ENCODE measurements at regions not wholly inside any gene's neighbourhood (a gene's known extent, or its start where the extent isn't known, plus 50 kb on each side); places are given as distances from the start of the nearest gene placed in this dataset.

DNA sequence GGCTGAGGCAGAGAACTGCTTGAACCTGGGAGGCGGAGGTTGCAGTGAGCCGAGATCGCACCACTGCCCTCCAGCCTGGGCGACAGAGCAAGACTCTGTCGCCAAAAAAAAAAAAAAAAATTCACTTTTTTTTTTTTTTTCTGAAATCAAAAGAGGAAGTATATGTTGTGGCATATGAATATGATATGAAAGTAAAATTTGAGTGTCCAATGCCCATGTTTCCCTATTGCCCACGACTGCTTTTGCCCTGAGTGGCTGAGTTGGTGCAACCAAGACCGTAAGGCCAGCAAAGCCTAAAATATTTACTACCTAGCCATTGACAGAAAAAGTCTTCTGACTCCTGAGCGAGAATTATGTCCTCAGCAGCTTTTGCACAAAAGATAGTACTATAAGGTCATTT, 101.7 kb upstream of the PARP11 start:
- Histone ChIP-seq H3F3A (replicated peaks; ENCODE audit: insufficient read depth) (no peaks in the 10 kb centered on the region), H3K36me3 (replicated peaks in 1 of 2; ENCODE audit: control insufficient read depth in 1 of 2, insufficient read depth in 2 of 2, low read length in 1 of 2) (no peaks in the 10 kb centered on the region), H3K4me3 (ENCODE audit: low read depth in 2 of 2, low read length in 1 of 2) (no peak overlapping the region), H3K9ac (no peak overlapping the region), H3K4me1 (ENCODE audit: control insufficient read depth in 1 of 2, insufficient read depth in 2 of 2, low read depth in 1 of 2, low read length in 1 of 2) (no peaks in the 10 kb centered on the region), H3K9me3 (no peaks in the 10 kb centered on the region), H3K9me2 (no peaks in the 10 kb centered on the region), H2AFZ (ENCODE audit: low read depth) (no peak overlapping the region), H3K27ac (ENCODE audit: low read depth in 2 of 2, low read length in 1 of 2) (no peak overlapping the region), H3K27me3 (ENCODE audit: insufficient read depth) (no peaks in the 10 kb centered on the region; the same call in 1 of the 2 replicates), H4K20me1 (ENCODE audit: insufficient read depth) (no peaks in the 10 kb centered on the region), H3K79me2 (ENCODE audit: insufficient read depth) (no peaks in the 10 kb centered on the region), H3K4me2 (no peak overlapping the region)
- ChIA-PET CTCF (no interaction called here), POLR2A (no interaction called here)
- no peak for DNase-seq
- TF ChIP-seq TAF1 (IDR thresholded peaks at IDR 0.05; ENCODE audit: borderline replicate concordance, low read depth, low read length) = no peak
- no peak for TF ChIP-seq YY1 (IDR thresholded peaks at IDR 0.05; ENCODE audit: low read depth)
- no peak for TF ChIP-seq MEF2A (IDR thresholded peaks at IDR 0.05; ENCODE audit: borderline replicate concordance, low read depth)
- no peak for TF ChIP-seq RFX5 (IDR thresholded peaks at IDR 0.05; ENCODE audit: low read length)
- TF ChIP-seq SMC3 (IDR thresholded peaks at IDR 0.05; ENCODE audit: low read depth, low read length) = no peak
- TF ChIP-seq USF1 (IDR thresholded peaks at IDR 0.05; ENCODE audit: borderline replicate concordance, low read depth) = no peak
- 31% methylated on average over 8 of the region's 8 CpGs for WGBS (ENCODE audit: low lambda C conversion rate)

GRCh38 chr12:3973973-3974644, 100.9 kb upstream of the PARP11 start:
- ChIA-PET CTCF (no interaction called here), POLR2A (no interaction called here)
- Histone ChIP-seq H3K27me3 (ENCODE audit: insufficient read depth) (no peaks in the 10 kb centered on the region; the same call in 1 of the 2 replicates), H3K27ac (ENCODE audit: low read depth in 2 of 2, low read length in 1 of 2) (no peak overlapping the region), H3F3A (replicated peaks; ENCODE audit: insufficient read depth) (no peaks in the 10 kb centered on the region), H3K36me3 (replicated peaks in 1 of 2; ENCODE audit: control insufficient read depth in 1 of 2, insufficient read depth in 2 of 2, low read length in 1 of 2) (no peaks in the 10 kb centered on the region), H4K20me1 (ENCODE audit: insufficient read depth) (no peaks in the 10 kb centered on the region), H3K4me1 (ENCODE audit: control insufficient read depth in 1 of 2, insufficient read depth in 2 of 2, low read depth in 1 of 2, low read length in 1 of 2) (no peaks in the 10 kb centered on the region), H3K9me2 (no peaks in the 10 kb centered on the region), H3K9me3 (no peaks in the 10 kb centered on the region), H2AFZ (ENCODE audit: low read depth) (no peak overlapping the region), H3K9ac (no peak overlapping the region), H3K79me2 (ENCODE audit: insufficient read depth) (no peaks in the 10 kb centered on the region), H3K4me3 (ENCODE audit: low read depth in 2 of 2, low read length in 1 of 2) (no peak overlapping the region), H3K4me2 (no peak overlapping the region)
- TF ChIP-seq GABPA (IDR thresholded peaks at IDR 0.05; ENCODE audit: low read depth) (no peak), SMC3 (IDR thresholded peaks at IDR 0.05; ENCODE audit: low read depth, low read length) (no peak), FOXJ3 (CRISPR knock-in tag; IDR thresholded peaks at IDR 0.05) (no peak), TEAD4 (IDR thresholded peaks at IDR 0.05; ENCODE audit: borderline replicate concordance, insufficient read depth) (no peak), NRF1 (IDR thresholded peaks at IDR 0.05; ENCODE audit: low read depth, low read length) (no peak), GATA2 (CRISPR knock-in tag; IDR thresholded peaks at IDR 0.05) (no peak), ELF1 (IDR thresholded peaks at IDR 0.05) (no peak), RAD21 (IDR thresholded peaks at IDR 0.05; ENCODE audit: low read length) (no peak), RCOR1 (IDR thresholded peaks at IDR 0.05; ENCODE audit: low read length) (no peak), RXRA (IDR thresholded peaks at IDR 0.05; ENCODE audit: borderline replicate concordance, low read depth) (no peak), MEF2A (IDR thresholded peaks at IDR 0.05; ENCODE audit: borderline replicate concordance, low read depth) (no peak), YY1 (IDR thresholded peaks at IDR 0.05; ENCODE audit: low read depth) (no peak), MAX (IDR thresholded peaks at IDR 0.05; ENCODE audit: low read depth) (no peak), TCF12 (IDR thresholded peaks at IDR 0.05) (no peak), FOXM1 (IDR thresholded peaks at IDR 0.05; ENCODE audit: low read depth) (no peak)
- TF ChIP-seq, protein P1, sequence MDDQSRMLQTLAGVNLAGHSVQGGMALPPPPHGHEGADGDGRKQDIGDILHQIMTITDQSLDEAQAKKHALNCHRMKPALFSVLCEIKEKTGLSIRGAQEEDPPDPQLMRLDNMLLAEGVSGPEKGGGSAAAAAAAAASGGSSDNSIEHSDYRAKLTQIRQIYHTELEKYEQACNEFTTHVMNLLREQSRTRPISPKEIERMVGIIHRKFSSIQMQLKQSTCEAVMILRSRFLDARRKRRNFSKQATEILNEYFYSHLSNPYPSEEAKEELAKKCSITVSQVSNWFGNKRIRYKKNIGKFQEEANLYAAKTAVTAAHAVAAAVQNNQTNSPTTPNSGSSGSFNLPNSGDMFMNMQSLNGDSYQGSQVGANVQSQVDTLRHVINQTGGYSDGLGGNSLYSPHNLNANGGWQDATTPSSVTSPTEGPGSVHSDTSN (IDR thresholded peaks at IDR 0.05) = no peak
- 3% methylated on average over 4 of the region's 4 CpGs for WGBS (ENCODE audit: low lambda C conversion rate)
- no peak for DNase-seq
